SK-N-SH treated with all-trans-retinoic acid at 6 μM for 48 hours (cell line): ENCODE measurements at regions not wholly inside any gene's neighbourhood (a gene's known extent, or its start where the extent isn't known, plus 50 kb on each side); places are given as distances from the start of the nearest gene placed in this dataset.

Experiments
- ATAC-seq: fragments of 200-7000 bp; cut with Tn5 transposase; 3 replicates; pipeline ENCODE4 v1.9.1; 2020; ENCODE audit warnings: mild to moderate bottlenecking, moderate library complexity
- ARNTL ChIP-seq: fragments of 450-650 bp; formaldehyde crosslinking; IDR thresholded peaks from 2 replicates; pipeline ENCODE4 v1.5.0; 2020; ENCODE audit warnings: low read depth, mild to moderate bottlenecking, moderate library complexity, borderline replicate concordance
- BACH2 ChIP-seq: fragments of 250-450 bp; sonication (Bioruptor Pico); IDR thresholded peaks from 2 replicates; pipeline ENCODE4 v1.9.0; 2021; ENCODE audit warnings: mild to moderate bottlenecking, borderline replicate concordance
- CREB5 ChIP-seq: fragments of 250-450 bp; sonication (Bioruptor Pico); IDR thresholded peaks from 2 replicates; pipeline ENCODE4 v1.5.1; 2020; ENCODE audit warnings: low read depth, mild to moderate bottlenecking, moderate library complexity
- CSDC2 ChIP-seq: fragments of 250-450 bp; sonication (Bioruptor Pico); IDR thresholded peaks from 2 replicates; pipeline ENCODE4 v1.5.0; 2020; ENCODE audit warnings: mild to moderate bottlenecking, moderate library complexity
- CSRNP3 ChIP-seq: fragments of 250-450 bp; sonication (Bioruptor Pico); IDR thresholded peaks from 2 replicates; pipeline ENCODE4 v1.5.1; 2021; ENCODE audit warnings: mild to moderate bottlenecking, moderate library complexity
- GLIS3 ChIP-seq: fragments of 250-450 bp; sonication (Bioruptor Pico); IDR thresholded peaks from 2 replicates; pipeline ENCODE4 v1.5.0; 2020; ENCODE audit warnings: mild to moderate bottlenecking, moderate library complexity
- ISL1 ChIP-seq: fragments of 250-450 bp; sonication (Bioruptor Pico); IDR thresholded peaks from 2 replicates; pipeline ENCODE4 v2.1.2; 2022; ENCODE audit warnings: mild to moderate bottlenecking, moderate library complexity
- PATZ1 ChIP-seq: fragments of 250-450 bp; sonication (Bioruptor Pico); IDR thresholded peaks from 2 replicates; pipeline ENCODE4 v1.8.0; 2020; ENCODE audit warnings: mild to moderate bottlenecking, moderate library complexity, borderline replicate concordance
- PPARA ChIP-seq: fragments of 250-450 bp; sonication (Bioruptor Pico); IDR thresholded peaks from 2 replicates; pipeline ENCODE4 v1.5.0; 2020; ENCODE audit warnings: mild to moderate bottlenecking, borderline replicate concordance
- RARB ChIP-seq: fragments of 250-450 bp; sonication (Bioruptor Pico); IDR thresholded peaks from 2 replicates; pipeline ENCODE4 v1.8.0; 2021; ENCODE audit warnings: mild to moderate bottlenecking, moderate library complexity
- SNAI2 ChIP-seq: fragments of 250-450 bp; sonication (Bioruptor Pico); IDR thresholded peaks from 2 replicates; pipeline ENCODE4 v1.5.0; 2020; ENCODE audit warnings: mild to moderate bottlenecking, moderate library complexity
- TCF4 ChIP-seq: fragments of 250-450 bp; sonication (Bioruptor Pico); IDR thresholded peaks from 2 replicates; pipeline ENCODE4 v1.8.0; 2021; ENCODE audit warnings: mild to moderate bottlenecking, moderate library complexity, borderline replicate concordance
- TOX ChIP-seq: fragments of 250-450 bp; sonication (Bioruptor Pico); IDR thresholded peaks from 2 replicates; pipeline ENCODE4 v1.8.0; 2021; ENCODE audit warnings: mild to moderate bottlenecking, moderate library complexity, borderline replicate concordance
- TSHZ2 ChIP-seq: fragments of 250-450 bp; sonication (Bioruptor Pico); IDR thresholded peaks from 2 replicates; pipeline ENCODE4 v1.5.0; 2020; ENCODE audit warnings: mild to moderate bottlenecking, moderate library complexity
- ZC3H10 ChIP-seq: fragments of 250-450 bp; sonication (Bioruptor Pico); IDR thresholded peaks from 2 replicates; pipeline ENCODE4 v1.5.1; 2021; ENCODE audit warnings: mild to moderate bottlenecking, moderate library complexity
- ZFP3 ChIP-seq: fragments of 250-450 bp; sonication (Bioruptor Pico); IDR thresholded peaks from 2 replicates; pipeline ENCODE4 v1.5.0; 2020; ENCODE audit warnings: mild to moderate bottlenecking, moderate library complexity
- ZFP30 ChIP-seq: fragments of 450-650 bp; formaldehyde crosslinking; IDR thresholded peaks from 2 replicates; pipeline ENCODE4 v1.5.0; 2022; ENCODE audit warnings: mild to moderate bottlenecking, moderate library complexity
- ZNF70 ChIP-seq: fragments of 450-650 bp; formaldehyde crosslinking; IDR thresholded peaks from 2 replicates; pipeline ENCODE4 v1.5.0; 2020; ENCODE audit warnings: mild to moderate bottlenecking, moderate library complexity

- TF ChIP-seq CSRNP3 (no peak), RARB (CRISPR knock-in tag) (no peak), TOX (CRISPR knock-in tag) (no peak), ZFP30 (CRISPR knock-in tag) (no peak), PATZ1 (CRISPR knock-in tag) (no peak), SNAI2 (no peak), TCF4 (CRISPR knock-in tag) (no peak), GLIS3 (CRISPR knock-in tag) (no peak), ZNF70 (no peak), BACH2 (CRISPR knock-in tag) (no peak), PPARA (no peak)
- ATAC-seq = no peak
These were observed 245.2 kb upstream of the ADAMTS3 start for GRCh38 chr4:72814241-72814640.

- no peak for TF ChIP-seq ISL1 (CRISPR knock-in tag)
- TF ChIP-seq PPARA = no peak
- TF ChIP-seq CSRNP3 = no peak
- no peak for TF ChIP-seq BACH2 (CRISPR knock-in tag)
- no peak for TF ChIP-seq SNAI2
- no peak for TF ChIP-seq TSHZ2 (CRISPR knock-in tag)
- no peak for TF ChIP-seq PATZ1 (CRISPR knock-in tag)
- TF ChIP-seq, all 23 proteins: peak for 0
- no peak for ATAC-seq
These were observed 240.2 kb upstream of the ADAMTS3 start for GRCh38 chr4:72809208-72809607.

- ATAC-seq = no peak
- TF ChIP-seq TCF4 (CRISPR knock-in tag) = no peak
- TF ChIP-seq ZC3H10 (CRISPR knock-in tag) = no peak
- TF ChIP-seq GLIS3 (CRISPR knock-in tag) = no peak
- TF ChIP-seq CSRNP3 = no peak
- no peak for TF ChIP-seq SNAI2
- no peak for TF ChIP-seq ZFP3 (CRISPR knock-in tag)
- no peak for TF ChIP-seq ARNTL
- no peak for TF ChIP-seq CREB5 (CRISPR knock-in tag)
- TF ChIP-seq CSDC2 (CRISPR knock-in tag) = no peak
These were observed 236.3 kb upstream of the ADAMTS3 start for GRCh38 chr4:72805284-72805683.
